GM23338 (cell line): ENCODE measurements at regions not wholly inside any gene's neighbourhood (a gene's known extent, or its start where the extent isn't known, plus 50 kb on each side); places are given as distances from the start of the nearest gene placed in this dataset.

Source experiments
- CREB1 ChIP-seq: fragments of 250-450 bp; sonication (Bioruptor Pico); IDR thresholded peaks from 2 replicates; pipeline ENCODE4 v1.5.0; 2020; ENCODE audit warnings: low read depth, mild to moderate bottlenecking, moderate library complexity
- EZH2 ChIP-seq: fragments of 200-600 bp; sonication (generic); IDR thresholded peaks from one replicate; pipeline ENCODE4 v1.8.0; 2017; ENCODE audit warnings: antibody characterized with exemption, mild to moderate bottlenecking, low read depth; ENCODE audit not compliant: unreplicated experiment
- TF ChIP-seq, protein P1 (sequence below), 2 experiments: fragments of 200-600 bp in 1 of 2; sonication (generic) in 1 of 2; conservative IDR thresholded peaks; 2 replicates each; pipeline versions ENCODE4 v1.5.1 to v1.6.1; 2016 to 2017; ENCODE audit warnings: antibody characterized with exemption in 2 of 2, low read depth in 2 of 2, mild to moderate bottlenecking in 2 of 2, moderate library complexity in 1 of 2
- TF ChIP-seq, protein P2 (sequence below): IDR thresholded peaks from 2 replicates; pipeline ENCODE4 v1.6.1; 2016; ENCODE audit warnings: antibody characterized with exemption

GRCh38 chr10:4018054-4018511 is 233.1 kb upstream of the KLF6 start:
- TF ChIP-seq, protein P1, sequence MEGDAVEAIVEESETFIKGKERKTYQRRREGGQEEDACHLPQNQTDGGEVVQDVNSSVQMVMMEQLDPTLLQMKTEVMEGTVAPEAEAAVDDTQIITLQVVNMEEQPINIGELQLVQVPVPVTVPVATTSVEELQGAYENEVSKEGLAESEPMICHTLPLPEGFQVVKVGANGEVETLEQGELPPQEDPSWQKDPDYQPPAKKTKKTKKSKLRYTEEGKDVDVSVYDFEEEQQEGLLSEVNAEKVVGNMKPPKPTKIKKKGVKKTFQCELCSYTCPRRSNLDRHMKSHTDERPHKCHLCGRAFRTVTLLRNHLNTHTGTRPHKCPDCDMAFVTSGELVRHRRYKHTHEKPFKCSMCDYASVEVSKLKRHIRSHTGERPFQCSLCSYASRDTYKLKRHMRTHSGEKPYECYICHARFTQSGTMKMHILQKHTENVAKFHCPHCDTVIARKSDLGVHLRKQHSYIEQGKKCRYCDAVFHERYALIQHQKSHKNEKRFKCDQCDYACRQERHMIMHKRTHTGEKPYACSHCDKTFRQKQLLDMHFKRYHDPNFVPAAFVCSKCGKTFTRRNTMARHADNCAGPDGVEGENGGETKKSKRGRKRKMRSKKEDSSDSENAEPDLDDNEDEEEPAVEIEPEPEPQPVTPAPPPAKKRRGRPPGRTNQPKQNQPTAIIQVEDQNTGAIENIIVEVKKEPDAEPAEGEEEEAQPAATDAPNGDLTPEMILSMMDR (conservative IDR thresholded peaks at IDR 0.05; ENCODE audit: low read depth in 2 of 2): no peak
- TF ChIP-seq EZH2: no peak
- TF ChIP-seq, protein P2, sequence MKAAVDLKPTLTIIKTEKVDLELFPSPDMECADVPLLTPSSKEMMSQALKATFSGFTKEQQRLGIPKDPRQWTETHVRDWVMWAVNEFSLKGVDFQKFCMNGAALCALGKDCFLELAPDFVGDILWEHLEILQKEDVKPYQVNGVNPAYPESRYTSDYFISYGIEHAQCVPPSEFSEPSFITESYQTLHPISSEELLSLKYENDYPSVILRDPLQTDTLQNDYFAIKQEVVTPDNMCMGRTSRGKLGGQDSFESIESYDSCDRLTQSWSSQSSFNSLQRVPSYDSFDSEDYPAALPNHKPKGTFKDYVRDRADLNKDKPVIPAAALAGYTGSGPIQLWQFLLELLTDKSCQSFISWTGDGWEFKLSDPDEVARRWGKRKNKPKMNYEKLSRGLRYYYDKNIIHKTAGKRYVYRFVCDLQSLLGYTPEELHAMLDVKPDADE: no peak
- TF ChIP-seq CREB1: no peak
